HS-5 (cell line): ENCODE measurements at regions not wholly inside any gene's neighbourhood (a gene's known extent, or its start where the extent isn't known, plus 50 kb on each side); places are given as distances from the start of the nearest gene placed in this dataset.
A peak's percentile ranks its signal among the peaks of the same experiment; 100 is the strongest.

Source experiments
- DNase-seq: peaks from one replicate; pipeline ENCODE4 v3.0.0-alpha.2; 2012; ENCODE audit warnings: low read depth

- DNase-seq = no peak
These were observed 130.9 kb upstream of the TANK start for GRCh38 chr2:161029321-161029720.

GRCh38 chr2:161030260-161031063 lies 129.8 kb upstream of the TANK start:
- peak; percentile 95 for DNase-seq

GRCh38 chr2:161031511-161031910 lies 128.7 kb upstream of the TANK start:
- DNase-seq = no peak

- no peak for DNase-seq
These were observed 127.6 kb upstream of the TANK start for GRCh38 chr2:161032635-161033034.

- DNase-seq = no peak
These were observed 127.1 kb upstream of the TANK start for GRCh38 chr2:161033059-161033660.

- DNase-seq = no peak
These were observed 123.3 kb upstream of the TANK start for GRCh38 chr2:161036926-161037325.

GRCh38 chr2:161039071-161039470 lies 121.2 kb upstream of the TANK start:
- DNase-seq = no peak

- no peak for DNase-seq
These were observed 118.9 kb upstream of the TANK start for GRCh38 chr2:161041356-161041755.

- no peak for DNase-seq
These were observed 117.1 kb upstream of the TANK start for GRCh38 chr2:161042990-161043625.

- no peak for DNase-seq
These were observed 115.9 kb upstream of the TANK start for GRCh38 chr2:161044095-161044865.

- no peak for DNase-seq
These were observed 115.3 kb upstream of the TANK start for GRCh38 chr2:161044921-161045320.

- no peak for DNase-seq
These were observed 114.5 kb upstream of the TANK start for GRCh38 chr2:161045726-161046125.

- no peak for DNase-seq
These were observed 113.4 kb upstream of the TANK start for GRCh38 chr2:161046876-161047275.

GRCh38 chr2:161048317-161048716 lies 111.9 kb upstream of the TANK start:
- DNase-seq = no peak

GRCh38 chr2:161049559-161049958 lies 110.7 kb upstream of the TANK start:
- DNase-seq = no peak

GRCh38 chr2:161052214-161052613 lies 108.0 kb upstream of the TANK start:
- no peak for DNase-seq

- DNase-seq = no peak
These were observed 104.9 kb upstream of the TANK start for GRCh38 chr2:161055289-161055688.

- no peak for DNase-seq
These were observed 100.8 kb upstream of the TANK start for GRCh38 chr2:161059388-161059787.

GRCh38 chr2:161061786-161062185 lies 98.4 kb upstream of the TANK start:
- no peak for DNase-seq

- peak; percentile 61 for DNase-seq
These were observed 96.9 kb upstream of the TANK start for GRCh38 chr2:161063157-161063945.

- no peak for DNase-seq
These were observed 96.3 kb upstream of the TANK start for GRCh38 chr2:161063946-161064306.

GRCh38 chr2:161067846-161068350 lies 92.3 kb upstream of the TANK start:
- no peak for DNase-seq
